HepG2 (cell line): ENCODE measurements at regions not wholly inside any gene's neighbourhood (a gene's known extent, or its start where the extent isn't known, plus 50 kb on each side); places are given as distances from the start of the nearest gene placed in this dataset.

Experiments
- ATAC-seq: fragments of 200-7000 bp; cut with Tn5 transposase; 3 replicates; pipeline ENCODE4 v1.9.1; 2020; ENCODE audit warnings: mild to moderate bottlenecking, moderate library complexity
- BruUV-seq: library from RNA; stranded (reverse); fragments of 400-500 nt; replicated peaks from 2 replicates; lab custom pipeline; 2021; lab: Mats Ljungman, UMichigan
- CTCF ChIA-PET: fragments of 300-600 bp; formaldehyde crosslinking; extraction: SDS; loops from one replicate; lab custom pipeline; 2021; ENCODE audit warnings: low total read pairs, inconsistent platforms, low intra/inter-chr PET ratio; lab: Yijun Ruan, JAX
- POLR2A ChIA-PET: fragments of 350-600 bp; sonication (Branson Sonifier 250); formaldehyde crosslinking; loops from one replicate; lab custom pipeline; 2020; ENCODE audit warnings: antibody characterized with exemption, inconsistent platforms; lab: Yijun Ruan, JAX
- DNase-seq: peaks from one replicate; pipeline ENCODE4 v3.0.0-alpha.2; 2015; ENCODE audit warnings: low spot score
- FAIRE-seq: peaks from 3 replicates; lab custom pipeline; 2011; peaks lifted over from hg19 to GRCh38; lab: Jason Lieb, UNC
- H2AFZ ChIP-seq: one replicate; pipeline ENCODE4 v1.6.1; 2011; ENCODE audit warnings: low read length, inconsistent platforms
- H3K27ac ChIP-seq: fragments of 300-600 bp; 3 replicates; pipeline ENCODE4 v1.8.0; 2011; ENCODE audit warnings: mixed run types, mild to moderate bottlenecking, mixed read lengths, low read length, inconsistent platforms; ENCODE audit not compliant: insufficient read depth; ENCODE audit errors: extremely low read length
- H3K27me3 ChIP-seq, 2 experiments: fragments of 200-600 bp in 1 of 2; 2 replicates in 1 of 2; 3 replicates in 1 of 2; pipeline versions ENCODE4 v1.6.0 to v1.8.0; 2011; ENCODE audit warnings: low read length in 2 of 2, mild to moderate bottlenecking in 2 of 2, moderate library complexity in 2 of 2, inconsistent platforms in 1 of 2; ENCODE audit not compliant: insufficient read depth in 2 of 2, control insufficient read depth in 1 of 2
- H3K36me3 ChIP-seq, 2 experiments: fragments of 200-600 bp in 1 of 2; replicated peaks in 1 of 2; 2 replicates in 1 of 2; 3 replicates in 1 of 2; pipeline versions ENCODE4 v1.5.1 to v1.8.0; 2011; ENCODE audit warnings: low read length in 2 of 2, inconsistent platforms in 1 of 2; ENCODE audit not compliant: insufficient read depth in 2 of 2, control insufficient read depth in 1 of 2
- H3K4me1 ChIP-seq: 2 replicates; pipeline ENCODE4 v1.5.1; 2012; ENCODE audit warnings: low read length, inconsistent platforms; ENCODE audit not compliant: insufficient read depth
- H3K4me2 ChIP-seq: 2 replicates; pipeline ENCODE4 v1.6.0; 2011; ENCODE audit warnings: low read depth, low read length, inconsistent platforms
- H3K4me3 ChIP-seq, 3 experiments: fragments of 200-600 bp in 1 of 3; sonication (generic), shearing (Covaris generic) in 1 of 3; replicated peaks in 1 of 3; 2 replicates each; pipeline ENCODE4 v1.5.1; 2011 to 2016; ENCODE audit warnings: low read length in 3 of 3, inconsistent platforms in 2 of 3, low read depth in 2 of 3, mild to moderate bottlenecking in 2 of 3, control low read depth in 1 of 3, mixed read lengths in 1 of 3; ENCODE audit not compliant: insufficient read depth in 1 of 3
- H3K79me2 ChIP-seq: one replicate; pipeline ENCODE4 v1.6.1; 2011; ENCODE audit warnings: low read length, inconsistent platforms; ENCODE audit not compliant: insufficient read depth
- H3K9ac ChIP-seq: 2 replicates; pipeline ENCODE4 v1.6.0; 2011; ENCODE audit warnings: mild to moderate bottlenecking, low read depth, low read length, inconsistent platforms; ENCODE audit not compliant: insufficient read depth
- H3K9me3 ChIP-seq: 2 replicates; pipeline ENCODE4 v1.5.1; 2012; ENCODE audit warnings: mild to moderate bottlenecking, low read length
- H4K20me1 ChIP-seq: 2 replicates; pipeline ENCODE4 v1.6.0; 2011; ENCODE audit warnings: inconsistent platforms, mild to moderate bottlenecking, low read length, moderate library complexity; ENCODE audit not compliant: insufficient read depth
- CAMTA2 ChIP-seq: sonication (generic); formaldehyde crosslinking; IDR thresholded peaks from 2 replicates; pipeline ENCODE4 v1.4.0; 2020; ENCODE audit warnings: mild to moderate bottlenecking, missing genetic modification reagents, borderline replicate concordance
- GABPA ChIP-seq, 2 experiments: IDR thresholded peaks; 2 replicates each; pipeline ENCODE4 v1.6.1; 2011 to 2016; ENCODE audit warnings: low read depth in 2 of 2, low read length in 1 of 2, missing biosample characterization in 1 of 2, missing genetic modification characterization in 1 of 2
- IKZF1 ChIP-seq: fragments of 450-650 bp; IDR thresholded peaks from 2 replicates; pipeline ENCODE4 v1.7.1; 2016
- KAT8 ChIP-seq: IDR thresholded peaks from 2 replicates; pipeline ENCODE4 v1.6.1; 2016; ENCODE audit warnings: missing genetic modification reagents, missing compliant biosample characterization
- MIER2 ChIP-seq: IDR thresholded peaks from 2 replicates; pipeline ENCODE4 v1.6.1; 2016; ENCODE audit warnings: missing biosample characterization, missing genetic modification reagents
- PLRG1 ChIP-seq: fragments of 450-650 bp; conservative IDR thresholded peaks from 2 replicates; pipeline ENCODE4 v1.6.1; 2016
- SATB2 ChIP-seq: sonication (generic); formaldehyde crosslinking; IDR thresholded peaks from 2 replicates; pipeline ENCODE4 v1.5.0; 2020; ENCODE audit warnings: missing genetic modification reagents
- SNRNP70 ChIP-seq: fragments of 200-400 bp; formaldehyde crosslinking; IDR thresholded peaks from 2 replicates; pipeline ENCODE4 v1.6.1; 2017; ENCODE audit warnings: mild to moderate bottlenecking, low read depth, low read length, moderate library complexity
- TBP ChIP-seq: sonication (generic); formaldehyde crosslinking; IDR thresholded peaks from 2 replicates; pipeline ENCODE4 v1.5.0; 2020; ENCODE audit warnings: missing genetic modification reagents
- TFE3 ChIP-seq: IDR thresholded peaks from 2 replicates; pipeline ENCODE4 v1.6.1; 2016
- THYN1 ChIP-seq: sonication (generic); formaldehyde crosslinking; IDR thresholded peaks from 2 replicates; pipeline ENCODE4 v1.8.1; 2023; ENCODE audit warnings: low read depth, mild to moderate bottlenecking, moderate library complexity, missing genetic modification reagents, borderline replicate concordance
- ZFP36L2 ChIP-seq: sonication (generic); formaldehyde crosslinking; IDR thresholded peaks from 2 replicates; pipeline ENCODE4 v1.4.0; 2020; ENCODE audit warnings: missing genetic modification reagents
- ZFP41 ChIP-seq: sonication (generic); formaldehyde crosslinking; IDR thresholded peaks from 2 replicates; pipeline ENCODE4 v1.4.0; 2020; ENCODE audit warnings: mild to moderate bottlenecking, missing genetic modification reagents, borderline replicate concordance
- ZNF17 ChIP-seq: sonication (generic); formaldehyde crosslinking; IDR thresholded peaks from 2 replicates; pipeline ENCODE4 v1.5.0; 2020; ENCODE audit warnings: mild to moderate bottlenecking, missing genetic modification reagents
- ZNF234 ChIP-seq: sonication (generic); formaldehyde crosslinking; conservative IDR thresholded peaks from 2 replicates; pipeline ENCODE4 v1.5.1; 2020; ENCODE audit warnings: mild to moderate bottlenecking, missing genetic modification reagents
- ZNF264 ChIP-seq: sonication (generic); formaldehyde crosslinking; IDR thresholded peaks from 2 replicates; pipeline ENCODE4 v1.4.0; 2020; ENCODE audit warnings: missing genetic modification reagents
- ZNF569 ChIP-seq: sonication (generic); formaldehyde crosslinking; IDR thresholded peaks from 2 replicates; pipeline ENCODE4 v1.5.0; 2020; ENCODE audit warnings: mild to moderate bottlenecking, missing genetic modification reagents, moderate library complexity, borderline replicate concordance
- ZNF737 ChIP-seq: sonication (generic); formaldehyde crosslinking; IDR thresholded peaks from 2 replicates; pipeline ENCODE4 v1.5.0; 2020; ENCODE audit warnings: missing genetic modification reagents, mild to moderate bottlenecking, borderline replicate concordance
- WGBS: methylation state at CpG from one replicate; pipeline ENCODE4 v1.1.6; 2017; ENCODE audit warnings: low lambda C conversion rate; 5-methylcytosine and 5-hydroxymethylcytosine counted together
- in situ Hi-C: cut with HindIII; loops from 2 replicates; pipeline ENCODE4 v1.10.0; 2017; ENCODE audit warnings: low pct_unique_long_range_greater_than_20kb; ENCODE audit not compliant: extremely low pct_ligation_motif_present
- intact Hi-C: fragments of 100-400 bp; cut with micrococcal nuclease; formaldehyde crosslinking; loops from one replicate; pipeline ENCODE4 v1.10.0; 2022; ENCODE audit not compliant: unreplicated experiment
- TF ChIP-seq, protein P1 (sequence below): sonication (generic); formaldehyde crosslinking; IDR thresholded peaks from 2 replicates; pipeline ENCODE4 v1.4.0; 2020; ENCODE audit warnings: missing genetic modification reagents

DNA sequence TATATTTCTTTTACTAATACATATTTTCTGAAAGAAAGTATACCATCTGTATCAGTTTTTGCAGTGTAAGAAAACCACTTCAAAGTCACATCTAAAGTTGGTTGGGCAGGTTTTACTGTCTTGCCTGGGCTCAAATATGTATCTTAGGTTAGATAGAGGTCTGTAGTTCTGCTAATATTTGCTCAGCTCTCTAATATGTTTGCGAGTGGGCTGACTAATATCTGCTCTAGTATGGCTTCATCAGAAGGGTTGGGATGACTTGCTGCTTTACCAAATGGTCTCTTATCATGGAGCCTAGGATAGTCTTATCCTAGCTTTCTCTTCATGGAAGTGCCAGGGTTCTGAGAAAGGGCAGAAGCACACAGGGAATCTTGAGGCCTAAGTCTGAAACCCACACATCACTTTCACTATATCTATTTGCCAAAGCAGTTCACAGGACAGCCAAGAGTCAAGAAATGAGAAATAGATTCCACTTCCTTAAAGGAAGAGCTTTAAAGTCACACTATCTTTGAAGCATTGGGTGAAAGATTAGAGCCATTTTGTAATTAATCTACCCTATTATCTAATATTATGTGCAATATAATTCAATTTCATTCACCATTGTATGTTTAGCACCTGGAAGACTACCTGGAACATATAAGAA lies 610.0 kb downstream of the KCNJ3 start:
- no peak overlapping the region for H3K9ac ChIP-seq
- no peak overlapping the region for H3K27ac ChIP-seq
- TF ChIP-seq TBP (CRISPR knock-in tag) = no peak
- no peak for TF ChIP-seq ZFP36L2 (CRISPR knock-in tag)
- TF ChIP-seq KAT8 (CRISPR knock-in tag) = no peak
- TF ChIP-seq ZNF17 (CRISPR knock-in tag) = no peak
- TF ChIP-seq PLRG1 = no peak
- TF ChIP-seq IKZF1 = no peak
- TF ChIP-seq ZNF234 (CRISPR knock-in tag) = no peak
- TF ChIP-seq, protein P1, sequence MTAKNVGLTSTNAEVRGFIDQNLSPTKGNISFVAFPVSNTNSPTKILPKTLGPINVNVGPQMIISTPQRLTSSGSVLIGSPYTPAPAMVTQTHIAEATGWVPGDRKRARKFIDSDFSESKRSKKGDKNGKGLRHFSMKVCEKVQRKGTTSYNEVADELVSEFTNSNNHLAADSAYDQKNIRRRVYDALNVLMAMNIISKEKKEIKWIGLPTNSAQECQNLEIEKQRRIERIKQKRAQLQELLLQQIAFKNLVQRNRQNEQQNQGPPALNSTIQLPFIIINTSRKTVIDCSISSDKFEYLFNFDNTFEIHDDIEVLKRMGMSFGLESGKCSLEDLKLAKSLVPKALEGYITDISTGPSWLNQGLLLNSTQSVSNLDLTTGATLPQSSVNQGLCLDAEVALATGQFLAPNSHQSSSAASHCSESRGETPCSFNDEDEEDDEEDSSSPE = no peak
- H3K4me2 ChIP-seq = no peak overlapping the region
- no peak overlapping the region for H2AFZ ChIP-seq
- no peaks in the 10 kb centered on the region for H3K36me3 ChIP-seq
- BruUV-seq = no TSS peak
- in situ Hi-C loops = loop anchor here (10.0 kb wide), 1 partner anchor 684 kb away; no protein-coding TSS in a partner anchor
- POLR2A ChIA-PET = no interaction called here
- H3K9me3 ChIP-seq = no peaks in the 10 kb centered on the region
- DNase-seq (peak; percentile 2), ATAC-seq (no peak; the same call in 2 of the 3 replicates), FAIRE-seq (no peak)
- WGBS = 0% methylated on average over 1 of the region's 1 CpG
- H4K20me1 ChIP-seq = no peaks in the 10 kb centered on the region
- intact Hi-C loops = no loop called here
- H3K4me1 ChIP-seq = no peaks in the 10 kb centered on the region
- no peak overlapping the region for H3K4me3 ChIP-seq
- CTCF ChIA-PET = no interaction called here
- no peaks in the 10 kb centered on the region for H3K79me2 ChIP-seq
- H3K27me3 ChIP-seq = no peaks in the 10 kb centered on the region

DNA sequence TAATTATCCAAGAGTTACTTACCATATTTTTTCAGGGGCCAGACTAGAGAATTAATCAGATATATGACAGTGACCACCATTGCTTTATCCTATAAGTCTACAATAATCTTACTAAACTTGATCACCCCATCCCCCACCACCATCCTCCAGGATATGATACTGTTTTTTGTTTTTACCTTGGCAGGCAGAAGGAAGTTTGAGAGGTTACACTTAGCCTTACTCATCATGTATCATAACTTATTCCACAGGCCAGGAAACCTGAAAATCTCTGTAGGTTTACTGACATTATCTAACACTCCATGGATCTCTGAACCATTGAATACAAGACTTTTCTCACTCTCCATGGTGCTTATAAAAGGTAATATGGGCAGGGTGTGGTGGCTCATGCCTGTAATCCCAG lies 602.7 kb downstream of the KCNJ3 start:
- Histone ChIP-seq H3K4me1 (no peaks in the 10 kb centered on the region), H3K9ac (no peak overlapping the region), H3K79me2 (no peaks in the 10 kb centered on the region), H3K27me3 (no peaks in the 10 kb centered on the region), H3K4me3 (no peak overlapping the region), H3K9me3 (no peaks in the 10 kb centered on the region), H2AFZ (no peak overlapping the region), H4K20me1 (no peaks in the 10 kb centered on the region), H3K27ac (no peak overlapping the region), H3K4me2 (no peak overlapping the region), H3K36me3 (no peaks in the 10 kb centered on the region)
- ChIA-PET POLR2A (no interaction called here), CTCF (no interaction called here)
- DNase-seq = no peak
- in situ Hi-C loops (loop anchor here (10.0 kb wide), 1 partner anchor 676 kb away; no protein-coding TSS in a partner anchor), intact Hi-C loops (no loop called here)
- ATAC-seq = no peak
- no peak for FAIRE-seq
- no TSS peak for BruUV-seq
- TF ChIP-seq MIER2 = no peak
- TF ChIP-seq ZNF264 (CRISPR knock-in tag) = no peak
- no peak for TF ChIP-seq ZNF569 (CRISPR knock-in tag)
- no peak for TF ChIP-seq GABPA (IDR thresholded peaks at IDR 0.05; ENCODE audit: low read depth, low read length)
- TF ChIP-seq GABPA (CRISPR knock-in tag; IDR thresholded peaks at IDR 0.05; ENCODE audit: low read depth) = no peak
- TF ChIP-seq ZNF737 = no peak
- TF ChIP-seq TFE3 (CRISPR knock-in tag) = no peak
- TF ChIP-seq SATB2 (CRISPR knock-in tag) = no peak
- no peak for TF ChIP-seq SNRNP70
- TF ChIP-seq THYN1 (CRISPR knock-in tag) = no peak
- no peak for TF ChIP-seq CAMTA2 (CRISPR knock-in tag)
- no peak for TF ChIP-seq ZFP41
